ENCODE measurements at regions not wholly inside any gene's neighbourhood (a gene's known extent, or its start where the extent isn't known, plus 50 kb on each side); places are given as distances from the start of the nearest gene placed in this dataset.

- no peak for TF ChIP-seq HOXA7 (CRISPR knock-in tag; IDR thresholded peaks at IDR 0.05)
- no peak for TF ChIP-seq HEYL (CRISPR knock-in tag; IDR thresholded peaks at IDR 0.05)
- no peak for TF ChIP-seq FOSL2 (IDR thresholded peaks at IDR 0.05)
- TF ChIP-seq FOSL2 (CRISPR knock-in tag; IDR thresholded peaks at IDR 0.05): no peak
- no peak for TF ChIP-seq HES2 (IDR thresholded peaks at IDR 0.05)
Observed at GRCh38 chr3:194773771-194774455, 88.2 kb downstream of the FAM43A start (continued).

GRCh38 chr3:194775266-194775665, 89.6 kb downstream of the FAM43A start:
- H3K4me1 ChIP-seq: peaks cover 8% of the 10 kb centered on the region; the same call in 1 of the 3 replicates
- no peak overlapping the region for H3K4me2 ChIP-seq
- no peaks in the 10 kb centered on the region for H3K9me3 ChIP-seq
- WGBS (ENCODE audit: missing lambda C conversion rate): 12% methylated on average over 3 of the region's 3 CpGs
- no peak overlapping the region for H3K27ac ChIP-seq
- TF ChIP-seq CHD2 (IDR thresholded peaks at IDR 0.05; ENCODE audit: low read length, partially characterized antibody) (no peak), ESRRA (IDR thresholded peaks at IDR 0.05; ENCODE audit: borderline replicate concordance, low read length) (no peak), EHF (CRISPR knock-in tag; IDR thresholded peaks at IDR 0.05) (no peak), JUNB (IDR thresholded peaks at IDR 0.05) (no peak), MAX (IDR thresholded peaks at IDR 0.05) (no peak), HOXB5 (CRISPR knock-in tag; IDR thresholded peaks at IDR 0.05) (no peak)
- no peak overlapping the region for H3K4me3 ChIP-seq
- DNase-seq (ENCODE audit: low read depth in 1 of 2, low spot score in 1 of 2): no peak
- CTCF ChIA-PET: no interaction called here
- ATAC-seq: no peak
- no peak for FAIRE-seq
- POLR2A ChIA-PET: no interaction called here

DNA sequence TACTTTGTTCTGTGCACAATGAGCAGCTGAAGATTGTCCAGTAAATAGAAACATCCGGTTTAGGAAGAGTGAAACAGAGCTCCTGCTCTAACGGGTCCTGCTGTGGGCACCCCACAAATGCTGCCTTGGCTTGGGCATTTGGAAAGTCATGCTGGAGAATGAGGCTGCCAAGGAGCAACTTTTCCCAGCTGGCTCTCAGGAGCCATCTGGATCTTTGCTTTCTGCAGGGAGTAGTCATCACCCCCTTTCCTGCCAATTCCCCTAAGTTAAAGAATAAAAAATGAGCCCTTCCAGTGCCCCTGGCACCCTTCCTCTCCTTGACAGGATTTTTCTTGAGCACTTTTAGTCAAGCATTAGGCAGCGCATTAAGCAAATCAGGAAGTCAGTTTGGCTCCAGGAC, 90.0 kb downstream of the FAM43A start:
- H3K4me2 ChIP-seq: no peak overlapping the region
- no peak overlapping the region for H3K4me3 ChIP-seq
- WGBS (ENCODE audit: missing lambda C conversion rate): 36% methylated on average over 3 of the region's 3 CpGs
- DNase-seq (ENCODE audit: low read depth in 1 of 2, low spot score in 1 of 2) (no peak), ATAC-seq (no peak), FAIRE-seq (no peak)
- no peaks in the 10 kb centered on the region for H3K9me3 ChIP-seq
- H3K27ac ChIP-seq: no peak overlapping the region
- ChIA-PET POLR2A (no interaction called here), CTCF (no interaction called here)
- peaks cover 8% of the 10 kb centered on the region; the same call in 1 of the 3 replicates for H3K4me1 ChIP-seq
- TF ChIP-seq REST (IDR thresholded peaks at IDR 0.05): no peak
- TF ChIP-seq MAX (IDR thresholded peaks at IDR 0.05): no peak
- no peak for TF ChIP-seq ZC3H11A (IDR thresholded peaks at IDR 0.05)
- no peak for TF ChIP-seq ZNF302 (CRISPR knock-in tag; IDR thresholded peaks at IDR 0.05)
- no peak for TF ChIP-seq MAFK (IDR thresholded peaks at IDR 0.05; ENCODE audit: partially characterized antibody)
- TF ChIP-seq POLR2A (IDR thresholded peaks at IDR 0.05; ENCODE audit: low read length): no peak
- TF ChIP-seq ESRRA (IDR thresholded peaks at IDR 0.05; ENCODE audit: borderline replicate concordance, low read length): no peak
- TF ChIP-seq, protein P1, sequence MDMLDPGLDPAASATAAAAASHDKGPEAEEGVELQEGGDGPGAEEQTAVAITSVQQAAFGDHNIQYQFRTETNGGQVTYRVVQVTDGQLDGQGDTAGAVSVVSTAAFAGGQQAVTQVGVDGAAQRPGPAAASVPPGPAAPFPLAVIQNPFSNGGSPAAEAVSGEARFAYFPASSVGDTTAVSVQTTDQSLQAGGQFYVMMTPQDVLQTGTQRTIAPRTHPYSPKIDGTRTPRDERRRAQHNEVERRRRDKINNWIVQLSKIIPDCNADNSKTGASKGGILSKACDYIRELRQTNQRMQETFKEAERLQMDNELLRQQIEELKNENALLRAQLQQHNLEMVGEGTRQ (IDR thresholded peaks at IDR 0.05): no peak
- TF ChIP-seq SREBF2 (IDR thresholded peaks at IDR 0.05): no peak
- no peak for TF ChIP-seq ZSCAN20 (CRISPR knock-in tag; IDR thresholded peaks at IDR 0.05)
- no peak for TF ChIP-seq HES2 (IDR thresholded peaks at IDR 0.05)
- no peak for TF ChIP-seq TP53 (CRISPR knock-in tag; IDR thresholded peaks at IDR 0.05)
- no peak for TF ChIP-seq HDAC2 (IDR thresholded peaks at IDR 0.05)
- TF ChIP-seq, protein P2, sequence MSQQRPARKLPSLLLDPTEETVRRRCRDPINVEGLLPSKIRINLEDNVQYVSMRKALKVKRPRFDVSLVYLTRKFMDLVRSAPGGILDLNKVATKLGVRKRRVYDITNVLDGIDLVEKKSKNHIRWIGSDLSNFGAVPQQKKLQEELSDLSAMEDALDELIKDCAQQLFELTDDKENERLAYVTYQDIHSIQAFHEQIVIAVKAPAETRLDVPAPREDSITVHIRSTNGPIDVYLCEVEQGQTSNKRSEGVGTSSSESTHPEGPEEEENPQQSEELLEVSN (IDR thresholded peaks at IDR 0.05; ENCODE audit: borderline replicate concordance, low read depth): no peak

All from A549 (cell line).